ENCODE measurements at regions not wholly inside any gene's neighbourhood (a gene's known extent, or its start where the extent isn't known, plus 50 kb on each side); places are given as distances from the start of the nearest gene placed in this dataset.
"Not testable (repeated sequence)": the region's sequence is repeated elsewhere in the genome, so short reads cannot be mapped to it uniquely, and the experiment has no call there.

DNA sequence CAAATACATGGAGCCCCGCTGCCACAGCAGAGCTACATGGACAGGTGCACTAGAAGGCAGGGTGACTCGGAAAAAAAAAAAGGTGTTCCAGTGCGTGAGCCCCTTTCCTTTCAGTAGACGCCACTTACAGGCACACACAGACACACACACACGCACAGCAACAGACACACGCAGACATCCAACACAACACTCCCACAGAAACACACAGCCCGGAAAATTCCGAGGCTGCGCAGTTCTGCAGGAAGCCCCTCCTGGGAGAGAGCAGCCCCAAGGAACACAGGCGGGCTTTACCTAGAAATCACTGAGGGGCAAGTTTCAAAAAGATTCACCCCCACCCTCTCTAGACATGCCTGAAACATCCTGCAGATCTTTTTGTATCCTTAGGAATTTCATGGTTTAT is 136.0 kb upstream of the WSB1 start:
- Histone ChIP-seq H3K36me3 (replicated peaks in 1 of 2) (no peaks in the 10 kb centered on the region), H3K27ac (no peak overlapping the region), H3K27me3 (no peaks in the 10 kb centered on the region), H3K4me1 (replicated peaks in 1 of 2) (no peaks in the 10 kb centered on the region), H3K9me3 (replicated peaks in 1 of 3) (no peaks in the 10 kb centered on the region), H3K4me3 (no peak overlapping the region)
- TF ChIP-seq, protein P1, sequence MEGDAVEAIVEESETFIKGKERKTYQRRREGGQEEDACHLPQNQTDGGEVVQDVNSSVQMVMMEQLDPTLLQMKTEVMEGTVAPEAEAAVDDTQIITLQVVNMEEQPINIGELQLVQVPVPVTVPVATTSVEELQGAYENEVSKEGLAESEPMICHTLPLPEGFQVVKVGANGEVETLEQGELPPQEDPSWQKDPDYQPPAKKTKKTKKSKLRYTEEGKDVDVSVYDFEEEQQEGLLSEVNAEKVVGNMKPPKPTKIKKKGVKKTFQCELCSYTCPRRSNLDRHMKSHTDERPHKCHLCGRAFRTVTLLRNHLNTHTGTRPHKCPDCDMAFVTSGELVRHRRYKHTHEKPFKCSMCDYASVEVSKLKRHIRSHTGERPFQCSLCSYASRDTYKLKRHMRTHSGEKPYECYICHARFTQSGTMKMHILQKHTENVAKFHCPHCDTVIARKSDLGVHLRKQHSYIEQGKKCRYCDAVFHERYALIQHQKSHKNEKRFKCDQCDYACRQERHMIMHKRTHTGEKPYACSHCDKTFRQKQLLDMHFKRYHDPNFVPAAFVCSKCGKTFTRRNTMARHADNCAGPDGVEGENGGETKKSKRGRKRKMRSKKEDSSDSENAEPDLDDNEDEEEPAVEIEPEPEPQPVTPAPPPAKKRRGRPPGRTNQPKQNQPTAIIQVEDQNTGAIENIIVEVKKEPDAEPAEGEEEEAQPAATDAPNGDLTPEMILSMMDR (IDR thresholded peaks at IDR 0.05) = no peak
- no peak for TF ChIP-seq POLR2A (IDR thresholded peaks at IDR 0.05)
- DNase-seq = no peak
- intact Hi-C loops (cut with DNase I) = no loop called here
- WGBS, 4 donors = 83 to 89% (median 86%) methylated on average over 9 to 10 of the region's 10 CpGs

DNA sequence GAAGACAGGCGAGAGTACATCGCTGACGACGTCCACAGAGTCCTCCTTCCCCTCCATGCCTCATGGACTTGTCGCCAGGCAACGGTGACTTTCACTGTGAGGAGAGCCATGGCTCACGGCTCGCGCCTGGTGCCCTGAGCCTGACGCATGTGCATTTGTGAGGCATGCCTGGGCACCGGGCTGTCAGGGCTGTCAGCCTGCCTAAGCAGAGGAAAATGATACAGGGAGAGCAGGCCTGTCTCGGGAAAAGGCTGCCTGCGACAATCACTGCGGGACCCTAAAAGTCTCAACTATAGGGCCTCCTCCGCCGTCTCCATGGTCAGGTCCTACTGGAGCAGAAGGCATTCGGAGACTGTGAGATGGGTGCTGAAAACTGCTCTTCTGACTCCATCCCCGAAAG is 135.5 kb upstream of the WSB1 start:
- WGBS, 4 donors = 83 to 90% (median 85%) methylated on average over 16 to 18 of the region's 18 CpGs
- DNase-seq = no peak
- no peak for TF ChIP-seq POLR2A (IDR thresholded peaks at IDR 0.05)
- TF ChIP-seq, protein P1 (IDR thresholded peaks at IDR 0.05) = no peak

DNA sequence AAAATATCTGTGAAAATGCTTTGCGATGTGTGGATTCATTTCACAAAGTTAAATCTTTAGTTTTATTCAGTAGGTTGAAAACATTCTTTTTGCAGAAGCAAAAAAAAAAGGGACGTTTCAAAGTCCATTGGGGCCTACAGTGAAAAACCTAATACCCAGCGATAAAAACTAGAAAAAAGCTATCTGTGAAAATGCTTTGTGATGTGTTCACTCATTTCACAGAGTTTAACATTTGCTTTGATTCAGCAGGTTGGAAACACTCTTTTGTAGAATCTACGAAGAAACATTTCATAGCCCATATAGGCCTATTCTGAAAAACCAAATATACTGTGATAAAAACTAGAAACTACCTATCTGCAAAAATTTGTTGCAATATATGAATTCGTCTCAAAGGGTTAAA is 113.6 kb upstream of the WSB1 start:
- H3K36me3 ChIP-seq (replicated peaks in 1 of 2) = no peaks in the 10 kb centered on the region
- no peaks in the 10 kb centered on the region for H3K27me3 ChIP-seq
- no peak for DNase-seq
- WGBS, 4 donors = 81 to 88% (median 86%) methylated on average over 5 of the region's 5 CpGs
- H3K27ac ChIP-seq = no peak overlapping the region
- H3K4me3 ChIP-seq = no peak overlapping the region
- peaks cover 0 to 7% (median 0%) of the 10 kb centered on the region in 3 donors for H3K9me3 ChIP-seq (replicated peaks in 1 of 3)
- TF ChIP-seq, protein P1 (IDR thresholded peaks at IDR 0.05) = no peak
- TF ChIP-seq POLR2A (IDR thresholded peaks at IDR 0.05) = no peak
- H3K4me1 ChIP-seq (replicated peaks in 1 of 2) = no peaks in the 10 kb centered on the region
- intact Hi-C loops (cut with DNase I) = no loop called here

More for the DNA sequence above, 135.5 kb upstream of the WSB1 start:
- Histone ChIP-seq H3K27me3 (no peaks in the 10 kb centered on the region), H3K9me3 (replicated peaks in 1 of 3) (no peaks in the 10 kb centered on the region), H3K27ac (no peak overlapping the region), H3K4me3 (no peak overlapping the region), H3K4me1 (replicated peaks in 1 of 2) (no peaks in the 10 kb centered on the region), H3K36me3 (replicated peaks in 1 of 2) (no peaks in the 10 kb centered on the region)
- intact Hi-C loops (cut with DNase I) = no loop called here

DNA sequence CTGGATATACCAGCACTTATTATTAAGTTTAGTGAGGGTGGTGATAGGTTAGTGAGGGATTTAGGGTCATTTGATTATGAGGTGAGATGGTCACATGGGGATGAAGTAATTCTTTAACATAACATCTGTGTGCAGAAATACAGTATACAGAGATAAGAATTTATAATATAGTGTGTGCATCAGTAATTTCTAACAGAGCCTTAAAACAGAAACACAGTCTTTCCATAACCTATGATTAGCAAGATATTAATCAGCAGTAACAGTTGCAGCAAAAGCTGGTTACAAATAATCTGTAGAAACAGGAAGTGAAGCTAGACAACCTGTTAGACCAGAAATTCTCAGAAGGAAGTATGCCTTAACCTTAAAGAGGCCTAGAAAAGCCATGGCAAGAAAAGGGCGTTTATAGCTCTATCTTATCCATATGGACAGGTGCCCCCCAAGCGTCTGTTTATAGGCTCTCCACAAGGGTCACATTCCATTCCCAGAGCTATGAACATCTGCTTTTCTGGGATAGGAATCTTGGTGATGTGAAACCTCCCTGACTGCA is 112.5 kb upstream of the WSB1 start:
- 44 to 72% (median 56%) methylated on average over 2 of the region's 2 CpGs for WGBS, 4 donors
- H3K27me3 ChIP-seq; H3K4me1 ChIP-seq (replicated peaks in 1 of 2); H3K9me3 ChIP-seq (replicated peaks in 1 of 3); DNase-seq; intact Hi-C loops (cut with DNase I); H3K27ac ChIP-seq; H3K36me3 ChIP-seq (replicated peaks in 1 of 2); H3K4me3 ChIP-seq: not testable (repeated sequence)

DNA sequence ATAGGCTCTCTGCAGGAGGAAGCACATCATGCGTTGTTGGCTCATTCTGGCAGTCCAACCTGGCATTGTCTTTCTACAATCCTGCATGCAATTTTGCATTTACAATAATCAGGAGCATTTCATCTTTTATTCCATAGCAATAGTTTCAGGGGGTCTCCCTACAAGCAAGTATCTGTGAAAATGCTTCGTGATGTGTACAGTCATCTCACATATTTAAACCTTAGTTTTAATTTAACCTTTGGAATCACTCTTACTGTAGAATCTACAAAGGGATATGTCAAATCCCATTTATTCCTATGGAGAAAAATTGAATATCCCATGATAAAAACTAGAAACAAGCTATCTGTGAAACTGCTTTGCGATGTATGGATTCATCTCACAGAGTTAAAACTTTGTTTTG is 112.0 kb upstream of the WSB1 start:
- H3K4me1 ChIP-seq (replicated peaks in 1 of 2) = no peaks in the 10 kb centered on the region
- peaks cover 0 to 7% (median 0%) of the 10 kb centered on the region in 3 donors for H3K9me3 ChIP-seq (replicated peaks in 1 of 3)

More for the DNA sequence above, 112.0 kb upstream of the WSB1 start:
- TF ChIP-seq POLR2A (IDR thresholded peaks at IDR 0.05) = no peak
- TF ChIP-seq, protein P1 (IDR thresholded peaks at IDR 0.05) = no peak
- H3K27ac ChIP-seq = no peak overlapping the region
- H3K4me3 ChIP-seq = no peak overlapping the region
- intact Hi-C loops (cut with DNase I) = no loop called here
- no peaks in the 10 kb centered on the region for H3K36me3 ChIP-seq (replicated peaks in 1 of 2)
- no peaks in the 10 kb centered on the region for H3K27me3 ChIP-seq
- no peak for DNase-seq
- 89 to 94% (median 92%) methylated on average over 3 of the region's 3 CpGs for WGBS, 4 donors
